ENCODE measurements at regions not wholly inside any gene's neighbourhood (a gene's known extent, or its start where the extent isn't known, plus 50 kb on each side); places are given as distances from the start of the nearest gene placed in this dataset.

DNA sequence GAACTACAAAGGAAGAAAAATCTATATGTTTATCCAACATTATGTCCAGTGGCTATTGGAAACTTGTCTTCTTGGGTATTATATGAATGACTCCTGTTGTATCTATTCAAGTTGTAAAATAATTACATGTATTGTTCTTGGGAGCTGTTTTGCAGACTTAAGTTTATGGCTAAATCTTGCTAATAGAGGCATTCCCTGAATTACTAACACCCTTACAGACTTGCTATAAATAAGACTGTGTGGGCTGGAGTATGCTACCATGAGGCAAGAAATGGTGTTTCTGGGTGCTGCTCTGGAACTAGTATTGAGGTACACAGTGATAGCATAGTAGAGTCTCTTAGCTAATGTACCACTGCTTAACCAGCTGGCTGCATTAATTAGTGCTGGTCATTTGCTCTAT lies 155.1 kb downstream of the HIPK3 start:
- in situ Hi-C loops (cut with MboI; ENCODE audit: low sequenced_read_pairs) = no loop called here
- Histone ChIP-seq H3K36me3 (replicated peaks) (no peaks in the 10 kb centered on the region), H3K4me3 (no peak overlapping the region), H3K4me1 (no peaks in the 10 kb centered on the region), H3K27me3 (ENCODE audit: low read depth) (peaks cover 28% of the 10 kb centered on the region), H3K9me3 (no peaks in the 10 kb centered on the region)
- DNase-seq (ENCODE audit: low spot score in 2 of 2) = no peak

DNA sequence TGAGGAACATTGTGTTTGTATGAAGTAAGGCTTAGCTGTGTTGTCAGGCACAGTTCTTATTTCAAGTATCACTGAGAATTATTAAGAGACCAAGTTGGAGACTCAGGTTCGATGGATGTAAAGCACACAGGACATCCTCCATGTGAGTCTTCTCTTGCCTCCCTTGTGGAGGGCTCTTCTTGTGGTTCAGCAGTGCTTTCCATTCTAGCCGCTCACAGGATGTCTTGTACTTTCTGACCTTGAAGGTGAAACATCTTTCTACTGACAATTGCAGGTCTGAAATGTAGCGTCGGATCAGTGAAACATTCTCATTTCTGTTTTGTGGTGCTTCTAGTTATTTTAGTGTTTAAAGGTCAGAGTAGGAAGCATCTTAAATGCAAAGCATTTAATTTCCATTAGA lies 154.6 kb downstream of the HIPK3 start:
- Histone ChIP-seq H3K4me3 (no peak overlapping the region), H3K36me3 (replicated peaks) (no peaks in the 10 kb centered on the region), H3K27me3 (ENCODE audit: low read depth) (peaks cover 26% of the 10 kb centered on the region), H3K9me3 (no peaks in the 10 kb centered on the region), H3K4me1 (no peaks in the 10 kb centered on the region)
- in situ Hi-C loops (cut with MboI; ENCODE audit: low sequenced_read_pairs) = no loop called here
- DNase-seq (ENCODE audit: low spot score in 2 of 2) = no peak

GRCh38 chr11:33410086-33410765 lies 153.0 kb downstream of the HIPK3 start:
- Histone ChIP-seq H3K4me3 (no peak overlapping the region), H3K4me1 (no peaks in the 10 kb centered on the region), H3K36me3 (replicated peaks) (no peaks in the 10 kb centered on the region), H3K27me3 (ENCODE audit: low read depth) (peaks cover 23% of the 10 kb centered on the region; the same call in 1 of the 2 replicates), H3K9me3 (no peaks in the 10 kb centered on the region)
- DNase-seq (ENCODE audit: low spot score in 2 of 2) = no peak
- in situ Hi-C loops (cut with MboI; ENCODE audit: low sequenced_read_pairs) = no loop called here

Data from HAP-1 (cell line).